Ovary (tissue), 3 donors: ENCODE measurements at regions not wholly inside any gene's neighbourhood (a gene's known extent, or its start where the extent isn't known, plus 50 kb on each side); places are given as distances from the start of the nearest gene placed in this dataset.

Source experiments
- CTCF ChIP-seq, 3 donors: fragments of 450-650 bp in 2 of 3; fragments of 200-600 bp in 1 of 3; IDR thresholded peaks; one replicate each; pipeline versions ENCODE4 v1.5.1 to v1.8.0; 2016 to 2022; ENCODE audit warnings: antibody characterized with exemption in 3 of 3, mild to moderate bottlenecking in 1 of 3
- EP300 ChIP-seq: sonication (generic); formaldehyde crosslinking; IDR thresholded peaks from one replicate; pipeline ENCODE4 v1.6.1; 2017; ENCODE audit warnings: antibody characterized with exemption
- donor health status: DM: no; HTN: no; CAD: no.

GRCh38 chr12:46661110-46661845, 164.5 kb downstream of the SLC38A4 start:
- TF ChIP-seq EP300 (no peak), CTCF (IDR thresholded peaks at IDR 0.05) (peak; percentile 66 to 93 (median 90))
